ENCODE measurements at regions not wholly inside any gene's neighbourhood (a gene's known extent, or its start where the extent isn't known, plus 50 kb on each side); places are given as distances from the start of the nearest gene placed in this dataset.

DNA sequence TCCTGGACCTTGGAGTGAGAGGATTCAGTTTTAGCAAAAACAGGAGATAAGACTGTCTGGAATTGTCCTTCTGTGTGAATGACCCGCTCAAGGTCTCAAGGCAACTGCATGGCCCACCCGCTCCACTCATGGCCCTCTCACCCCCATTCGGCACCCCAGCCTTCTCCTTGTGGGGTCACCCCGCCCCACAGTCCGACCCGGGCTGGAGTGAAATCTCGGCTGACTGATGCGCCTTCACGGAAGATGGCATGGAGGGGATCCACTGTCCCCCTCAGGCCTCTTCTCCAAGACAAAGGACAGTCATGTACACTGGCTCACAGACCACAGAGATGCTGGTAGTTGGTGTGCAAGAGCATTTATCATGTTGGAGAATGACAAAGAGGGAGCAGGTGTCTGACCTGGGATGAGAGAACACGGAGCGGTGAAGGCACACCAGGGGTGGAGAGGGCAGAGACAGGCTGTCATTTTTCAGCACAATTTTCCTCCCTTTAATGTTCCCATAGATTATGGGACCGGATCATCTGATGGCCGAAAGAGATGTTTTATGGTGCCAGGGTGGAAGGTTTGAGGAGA is 391.9 kb upstream of the TNRC6C start (continued):
- TF ChIP-seq, protein P1, sequence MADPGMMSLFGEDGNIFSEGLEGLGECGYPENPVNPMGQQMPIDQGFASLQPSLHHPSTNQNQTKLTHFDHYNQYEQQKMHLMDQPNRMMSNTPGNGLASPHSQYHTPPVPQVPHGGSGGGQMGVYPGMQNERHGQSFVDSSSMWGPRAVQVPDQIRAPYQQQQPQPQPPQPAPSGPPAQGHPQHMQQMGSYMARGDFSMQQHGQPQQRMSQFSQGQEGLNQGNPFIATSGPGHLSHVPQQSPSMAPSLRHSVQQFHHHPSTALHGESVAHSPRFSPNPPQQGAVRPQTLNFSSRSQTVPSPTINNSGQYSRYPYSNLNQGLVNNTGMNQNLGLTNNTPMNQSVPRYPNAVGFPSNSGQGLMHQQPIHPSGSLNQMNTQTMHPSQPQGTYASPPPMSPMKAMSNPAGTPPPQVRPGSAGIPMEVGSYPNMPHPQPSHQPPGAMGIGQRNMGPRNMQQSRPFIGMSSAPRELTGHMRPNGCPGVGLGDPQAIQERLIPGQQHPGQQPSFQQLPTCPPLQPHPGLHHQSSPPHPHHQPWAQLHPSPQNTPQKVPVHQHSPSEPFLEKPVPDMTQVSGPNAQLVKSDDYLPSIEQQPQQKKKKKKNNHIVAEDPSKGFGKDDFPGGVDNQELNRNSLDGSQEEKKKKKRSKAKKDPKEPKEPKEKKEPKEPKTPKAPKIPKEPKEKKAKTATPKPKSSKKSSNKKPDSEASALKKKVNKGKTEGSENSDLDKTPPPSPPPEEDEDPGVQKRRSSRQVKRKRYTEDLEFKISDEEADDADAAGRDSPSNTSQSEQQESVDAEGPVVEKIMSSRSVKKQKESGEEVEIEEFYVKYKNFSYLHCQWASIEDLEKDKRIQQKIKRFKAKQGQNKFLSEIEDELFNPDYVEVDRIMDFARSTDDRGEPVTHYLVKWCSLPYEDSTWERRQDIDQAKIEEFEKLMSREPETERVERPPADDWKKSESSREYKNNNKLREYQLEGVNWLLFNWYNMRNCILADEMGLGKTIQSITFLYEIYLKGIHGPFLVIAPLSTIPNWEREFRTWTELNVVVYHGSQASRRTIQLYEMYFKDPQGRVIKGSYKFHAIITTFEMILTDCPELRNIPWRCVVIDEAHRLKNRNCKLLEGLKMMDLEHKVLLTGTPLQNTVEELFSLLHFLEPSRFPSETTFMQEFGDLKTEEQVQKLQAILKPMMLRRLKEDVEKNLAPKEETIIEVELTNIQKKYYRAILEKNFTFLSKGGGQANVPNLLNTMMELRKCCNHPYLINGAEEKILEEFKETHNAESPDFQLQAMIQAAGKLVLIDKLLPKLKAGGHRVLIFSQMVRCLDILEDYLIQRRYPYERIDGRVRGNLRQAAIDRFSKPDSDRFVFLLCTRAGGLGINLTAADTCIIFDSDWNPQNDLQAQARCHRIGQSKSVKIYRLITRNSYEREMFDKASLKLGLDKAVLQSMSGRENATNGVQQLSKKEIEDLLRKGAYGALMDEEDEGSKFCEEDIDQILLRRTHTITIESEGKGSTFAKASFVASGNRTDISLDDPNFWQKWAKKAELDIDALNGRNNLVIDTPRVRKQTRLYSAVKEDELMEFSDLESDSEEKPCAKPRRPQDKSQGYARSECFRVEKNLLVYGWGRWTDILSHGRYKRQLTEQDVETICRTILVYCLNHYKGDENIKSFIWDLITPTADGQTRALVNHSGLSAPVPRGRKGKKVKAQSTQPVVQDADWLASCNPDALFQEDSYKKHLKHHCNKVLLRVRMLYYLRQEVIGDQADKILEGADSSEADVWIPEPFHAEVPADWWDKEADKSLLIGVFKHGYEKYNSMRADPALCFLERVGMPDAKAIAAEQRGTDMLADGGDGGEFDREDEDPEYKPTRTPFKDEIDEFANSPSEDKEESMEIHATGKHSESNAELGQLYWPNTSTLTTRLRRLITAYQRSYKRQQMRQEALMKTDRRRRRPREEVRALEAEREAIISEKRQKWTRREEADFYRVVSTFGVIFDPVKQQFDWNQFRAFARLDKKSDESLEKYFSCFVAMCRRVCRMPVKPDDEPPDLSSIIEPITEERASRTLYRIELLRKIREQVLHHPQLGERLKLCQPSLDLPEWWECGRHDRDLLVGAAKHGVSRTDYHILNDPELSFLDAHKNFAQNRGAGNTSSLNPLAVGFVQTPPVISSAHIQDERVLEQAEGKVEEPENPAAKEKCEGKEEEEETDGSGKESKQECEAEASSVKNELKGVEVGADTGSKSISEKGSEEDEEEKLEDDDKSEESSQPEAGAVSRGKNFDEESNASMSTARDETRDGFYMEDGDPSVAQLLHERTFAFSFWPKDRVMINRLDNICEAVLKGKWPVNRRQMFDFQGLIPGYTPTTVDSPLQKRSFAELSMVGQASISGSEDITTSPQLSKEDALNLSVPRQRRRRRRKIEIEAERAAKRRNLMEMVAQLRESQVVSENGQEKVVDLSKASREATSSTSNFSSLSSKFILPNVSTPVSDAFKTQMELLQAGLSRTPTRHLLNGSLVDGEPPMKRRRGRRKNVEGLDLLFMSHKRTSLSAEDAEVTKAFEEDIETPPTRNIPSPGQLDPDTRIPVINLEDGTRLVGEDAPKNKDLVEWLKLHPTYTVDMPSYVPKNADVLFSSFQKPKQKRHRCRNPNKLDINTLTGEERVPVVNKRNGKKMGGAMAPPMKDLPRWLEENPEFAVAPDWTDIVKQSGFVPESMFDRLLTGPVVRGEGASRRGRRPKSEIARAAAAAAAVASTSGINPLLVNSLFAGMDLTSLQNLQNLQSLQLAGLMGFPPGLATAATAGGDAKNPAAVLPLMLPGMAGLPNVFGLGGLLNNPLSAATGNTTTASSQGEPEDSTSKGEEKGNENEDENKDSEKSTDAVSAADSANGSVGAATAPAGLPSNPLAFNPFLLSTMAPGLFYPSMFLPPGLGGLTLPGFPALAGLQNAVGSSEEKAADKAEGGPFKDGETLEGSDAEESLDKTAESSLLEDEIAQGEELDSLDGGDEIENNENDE (IDR thresholded peaks at IDR 0.05; ENCODE audit: insufficient replicate concordance, low read length) = no peak
- no peak for TF ChIP-seq SIRT6 (IDR thresholded peaks at IDR 0.05; ENCODE audit: low read length)
- TF ChIP-seq TEAD4 (IDR thresholded peaks at IDR 0.05; ENCODE audit: low read depth, low read length) = no peak
- TF ChIP-seq SAP30 (IDR thresholded peaks at IDR 0.05; ENCODE audit: insufficient read depth, insufficient replicate concordance, low read length) = no peak
- TF ChIP-seq RBBP5 (IDR thresholded peaks at IDR 0.05; ENCODE audit: borderline replicate concordance, low read depth, low read length) = no peak
- TF ChIP-seq GTF2F1 (IDR thresholded peaks at IDR 0.05; ENCODE audit: borderline replicate concordance, low read depth, low read length) = no peak
- TF ChIP-seq RXRA (IDR thresholded peaks at IDR 0.05; ENCODE audit: insufficient read depth, low read depth, low read length) = no peak
